NT2/D1 (cell line): ENCODE measurements at regions not wholly inside any gene's neighbourhood (a gene's known extent, or its start where the extent isn't known, plus 50 kb on each side); places are given as distances from the start of the nearest gene placed in this dataset.
"Not testable (repeated sequence)": the region's sequence is repeated elsewhere in the genome, so short reads cannot be mapped to it uniquely, and the experiment has no call there.

Experiments used
- YY1 ChIP-seq: IDR thresholded peaks from 2 replicates; pipeline ENCODE4 v1.6.1; 2011; ENCODE audit not compliant: insufficient read length, insufficient read depth
- ZNF274 ChIP-seq: IDR thresholded peaks from 2 replicates; pipeline ENCODE4 v1.6.1; 2011; ENCODE audit warnings: mild to moderate bottlenecking, low read depth, low read length

DNA sequence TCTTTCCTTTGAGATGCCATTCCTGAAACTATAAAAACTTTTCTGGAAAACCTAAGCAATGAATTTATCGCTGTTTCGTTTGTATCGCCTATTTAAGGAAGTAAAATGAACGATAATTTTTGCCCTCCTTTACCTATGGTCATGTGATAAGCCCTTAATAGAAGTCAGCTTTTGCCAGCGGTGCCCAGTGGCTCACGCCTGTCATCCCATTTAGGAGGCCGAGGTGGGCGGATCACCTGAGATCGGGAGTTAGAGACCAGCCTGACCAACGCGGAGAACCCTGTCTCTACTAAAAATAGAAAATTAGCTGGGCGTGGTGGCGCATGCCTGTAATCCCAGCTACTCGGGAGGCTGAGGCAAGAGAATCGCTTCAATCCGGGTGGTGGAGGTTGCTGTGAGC, 132.0 kb downstream of the SPATA31A1 start:
- not testable (repeated sequence) for TF ChIP-seq ZNF274, YY1
